ENCODE measurements at regions not wholly inside any gene's neighbourhood (a gene's known extent, or its start where the extent isn't known, plus 50 kb on each side); places are given as distances from the start of the nearest gene placed in this dataset.
A peak's percentile ranks its signal among the peaks of the same experiment; 100 is the strongest.

DNA sequence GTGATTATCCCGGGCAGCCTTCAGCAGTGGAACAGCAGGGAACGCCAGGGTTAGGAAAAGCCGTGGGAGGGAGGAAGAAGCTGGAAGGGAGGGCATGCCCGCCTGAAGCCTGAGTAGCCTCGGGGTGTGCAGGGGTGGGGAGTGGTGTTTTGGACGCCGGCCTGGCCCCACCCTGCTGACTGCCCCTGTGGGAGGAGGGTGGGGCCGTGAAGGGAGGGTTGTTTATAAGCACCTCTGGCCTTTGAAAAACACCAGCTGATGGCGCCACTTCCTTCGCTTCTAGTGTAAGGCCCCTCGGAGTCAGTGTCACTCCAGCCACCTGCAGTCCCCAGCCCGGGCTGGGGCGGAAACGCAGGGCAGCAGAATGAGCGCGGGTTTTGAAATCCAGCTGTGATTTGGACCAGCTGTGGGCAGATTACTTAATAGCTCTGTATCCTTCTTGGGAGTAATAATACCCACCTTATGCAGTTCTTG, 52.8 kb upstream of the BMP6 start:
- DNase-seq (ENCODE audit: low read depth) = peak; percentile 79
- TF ChIP-seq, protein P1, sequence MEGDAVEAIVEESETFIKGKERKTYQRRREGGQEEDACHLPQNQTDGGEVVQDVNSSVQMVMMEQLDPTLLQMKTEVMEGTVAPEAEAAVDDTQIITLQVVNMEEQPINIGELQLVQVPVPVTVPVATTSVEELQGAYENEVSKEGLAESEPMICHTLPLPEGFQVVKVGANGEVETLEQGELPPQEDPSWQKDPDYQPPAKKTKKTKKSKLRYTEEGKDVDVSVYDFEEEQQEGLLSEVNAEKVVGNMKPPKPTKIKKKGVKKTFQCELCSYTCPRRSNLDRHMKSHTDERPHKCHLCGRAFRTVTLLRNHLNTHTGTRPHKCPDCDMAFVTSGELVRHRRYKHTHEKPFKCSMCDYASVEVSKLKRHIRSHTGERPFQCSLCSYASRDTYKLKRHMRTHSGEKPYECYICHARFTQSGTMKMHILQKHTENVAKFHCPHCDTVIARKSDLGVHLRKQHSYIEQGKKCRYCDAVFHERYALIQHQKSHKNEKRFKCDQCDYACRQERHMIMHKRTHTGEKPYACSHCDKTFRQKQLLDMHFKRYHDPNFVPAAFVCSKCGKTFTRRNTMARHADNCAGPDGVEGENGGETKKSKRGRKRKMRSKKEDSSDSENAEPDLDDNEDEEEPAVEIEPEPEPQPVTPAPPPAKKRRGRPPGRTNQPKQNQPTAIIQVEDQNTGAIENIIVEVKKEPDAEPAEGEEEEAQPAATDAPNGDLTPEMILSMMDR (IDR thresholded peaks at IDR 0.05; ENCODE audit: low read depth, low read length) = peak; percentile 29
- TF ChIP-seq POLR2A (IDR thresholded peaks at IDR 0.05; ENCODE audit: extremely low read depth, insufficient read length) (no peak), MYC (IDR thresholded peaks at IDR 0.05; ENCODE audit: low read depth, low read length) (no peak)
- TF ChIP-seq, protein P2, sequence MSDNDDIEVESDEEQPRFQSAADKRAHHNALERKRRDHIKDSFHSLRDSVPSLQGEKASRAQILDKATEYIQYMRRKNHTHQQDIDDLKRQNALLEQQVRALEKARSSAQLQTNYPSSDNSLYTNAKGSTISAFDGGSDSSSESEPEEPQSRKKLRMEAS (IDR thresholded peaks at IDR 0.05; ENCODE audit: low read depth, low read length) = peak; percentile 35; the same call in 1 of the 2 replicates
- H3K4me3 ChIP-seq (ENCODE audit: low read depth, low read length) = no peak overlapping the region

DNA sequence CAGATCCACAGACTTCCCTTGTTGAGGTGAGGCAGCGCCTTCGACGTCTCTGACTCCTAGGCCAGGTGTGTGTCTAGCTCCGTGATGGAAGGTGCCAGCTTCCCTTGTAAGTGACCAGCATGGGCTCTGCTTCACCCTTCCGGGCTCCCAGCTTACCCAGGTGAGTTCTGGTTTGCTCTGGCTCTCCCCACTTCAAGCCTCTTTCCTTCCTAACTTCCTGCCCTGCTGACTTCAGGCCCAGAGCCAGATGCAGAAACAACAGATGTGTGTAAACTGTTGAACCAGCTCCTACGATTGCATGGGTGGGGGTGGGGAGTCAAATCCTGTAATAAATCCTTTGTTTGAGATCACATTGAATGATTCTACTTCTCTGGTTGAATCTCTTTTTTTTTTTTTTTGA, 51.6 kb upstream of the BMP6 start:
- TF ChIP-seq POLR2A (IDR thresholded peaks at IDR 0.05; ENCODE audit: extremely low read depth, insufficient read length) = no peak
- no peak for TF ChIP-seq MYC (IDR thresholded peaks at IDR 0.05; ENCODE audit: low read depth, low read length)
- TF ChIP-seq, protein P1 (IDR thresholded peaks at IDR 0.05; ENCODE audit: low read depth, low read length) = no peak
- TF ChIP-seq, protein P2 (IDR thresholded peaks at IDR 0.05; ENCODE audit: low read depth, low read length) = no peak
- H3K4me3 ChIP-seq (ENCODE audit: low read depth, low read length) = no peak overlapping the region
- no peak for DNase-seq (ENCODE audit: low read depth)

DNA sequence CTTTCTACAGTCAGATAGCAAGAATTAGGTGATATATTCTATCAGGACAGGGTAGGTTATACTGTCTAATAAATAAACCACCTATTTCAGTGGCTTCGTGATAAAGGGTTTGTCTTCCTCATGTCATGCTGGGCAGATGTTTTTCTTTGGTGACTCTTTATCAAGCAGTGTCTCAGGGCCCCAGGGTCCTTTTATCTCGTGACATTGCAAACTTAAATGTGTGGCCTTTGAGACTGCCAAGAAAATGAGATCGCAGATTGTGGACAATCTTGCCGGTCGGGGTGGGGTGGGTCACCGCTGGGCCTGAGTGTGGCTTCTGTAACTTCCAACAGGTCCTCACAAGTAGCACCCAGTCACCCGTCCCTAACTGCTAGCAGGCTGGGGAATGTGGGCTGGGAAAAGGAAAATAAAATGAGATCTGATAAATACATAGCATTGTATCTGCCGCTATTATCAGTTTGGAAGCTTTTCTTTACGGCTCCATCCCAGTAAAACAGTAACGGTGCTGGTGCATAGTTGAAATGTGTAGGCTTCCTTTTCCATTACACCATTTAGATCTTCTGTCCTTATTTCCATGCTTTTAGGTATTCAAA, 50.5 kb upstream of the BMP6 start:
- DNase-seq (ENCODE audit: low read depth) = no peak
- no peak overlapping the region for H3K4me3 ChIP-seq (ENCODE audit: low read depth, low read length)
- TF ChIP-seq POLR2A (IDR thresholded peaks at IDR 0.05; ENCODE audit: extremely low read depth, insufficient read length) = no peak
- TF ChIP-seq, protein P2 (IDR thresholded peaks at IDR 0.05; ENCODE audit: low read depth, low read length) = no peak
- TF ChIP-seq, protein P1 (IDR thresholded peaks at IDR 0.05; ENCODE audit: low read depth, low read length) = no peak
- no peak for TF ChIP-seq MYC (IDR thresholded peaks at IDR 0.05; ENCODE audit: low read depth, low read length)

Measured in NB4 (cell line).